ENCODE measurements at regions not wholly inside any gene's neighbourhood (a gene's known extent, or its start where the extent isn't known, plus 50 kb on each side); places are given as distances from the start of the nearest gene placed in this dataset.
"Not testable (repeated sequence)": the region's sequence is repeated elsewhere in the genome, so short reads cannot be mapped to it uniquely, and the experiment has no call there.

- no peak for DNase-seq (ENCODE audit: low read depth, low spot score)
- in situ Hi-C loops (cut with HindIII; ENCODE audit: low pct_unique_long_range_greater_than_20kb, low sequenced_read_pairs), result no loop called here
Measured at GRCh38 chr12:17322090-17322489, 716.1 kb upstream of the LMO3 start.

GRCh38 chr12:17304503-17305347 lies 698.8 kb upstream of the LMO3 start:
- DNase-seq (ENCODE audit: low read depth, low spot score), result no peak
- in situ Hi-C loops (cut with HindIII; ENCODE audit: low pct_unique_long_range_greater_than_20kb, low sequenced_read_pairs), result no loop called here

- no peak for DNase-seq (ENCODE audit: low read depth, low spot score)
- in situ Hi-C loops (cut with HindIII; ENCODE audit: low pct_unique_long_range_greater_than_20kb, low sequenced_read_pairs), result no loop called here
Measured at GRCh38 chr12:17302001-17302400, 696.0 kb upstream of the LMO3 start.

GRCh38 chr12:17301544-17301943 lies 695.6 kb upstream of the LMO3 start:
- DNase-seq (ENCODE audit: low read depth, low spot score), result no peak
- in situ Hi-C loops (cut with HindIII; ENCODE audit: low pct_unique_long_range_greater_than_20kb, low sequenced_read_pairs), result no loop called here

GRCh38 chr12:17296882-17297281 lies 690.9 kb upstream of the LMO3 start:
- in situ Hi-C loops (cut with HindIII; ENCODE audit: low pct_unique_long_range_greater_than_20kb, low sequenced_read_pairs), result no loop called here
- DNase-seq (ENCODE audit: low read depth, low spot score), result no peak

GRCh38 chr12:17286874-17287273 lies 680.9 kb upstream of the LMO3 start:
- in situ Hi-C loops (cut with HindIII; ENCODE audit: low pct_unique_long_range_greater_than_20kb, low sequenced_read_pairs), result no loop called here
- no peak for DNase-seq (ENCODE audit: low read depth, low spot score)

GRCh38 chr12:17284873-17285272 lies 678.9 kb upstream of the LMO3 start:
- in situ Hi-C loops (cut with HindIII; ENCODE audit: low pct_unique_long_range_greater_than_20kb, low sequenced_read_pairs), result no loop called here
- no peak for DNase-seq (ENCODE audit: low read depth, low spot score)

- in situ Hi-C loops (cut with HindIII; ENCODE audit: low pct_unique_long_range_greater_than_20kb, low sequenced_read_pairs), result no loop called here
- DNase-seq (ENCODE audit: low read depth, low spot score), result no peak
Measured at GRCh38 chr12:17283563-17283962, 677.6 kb upstream of the LMO3 start.

- in situ Hi-C loops (cut with HindIII; ENCODE audit: low pct_unique_long_range_greater_than_20kb, low sequenced_read_pairs); DNase-seq (ENCODE audit: low read depth, low spot score): not testable (repeated sequence)
Measured at GRCh38 chr12:17282169-17282568, 676.2 kb upstream of the LMO3 start.

- in situ Hi-C loops (cut with HindIII; ENCODE audit: low pct_unique_long_range_greater_than_20kb, low sequenced_read_pairs), result no loop called here
Measured at GRCh38 chr12:17278946-17279345, 673.0 kb upstream of the LMO3 start.

GRCh38 chr12:17276196-17276595 lies 670.2 kb upstream of the LMO3 start:
- in situ Hi-C loops (cut with HindIII; ENCODE audit: low pct_unique_long_range_greater_than_20kb, low sequenced_read_pairs), result no loop called here
- no peak for DNase-seq (ENCODE audit: low read depth, low spot score)

More at GRCh38 chr12:17278946-17279345, 673.0 kb upstream of the LMO3 start:
- peak; percentile 17 for DNase-seq (ENCODE audit: low read depth, low spot score)

GRCh38 chr12:17266856-17267255 lies 660.9 kb upstream of the LMO3 start:
- DNase-seq (ENCODE audit: low read depth, low spot score), result no peak

GRCh38 chr12:17264603-17265002 lies 658.6 kb upstream of the LMO3 start:
- in situ Hi-C loops (cut with HindIII; ENCODE audit: low pct_unique_long_range_greater_than_20kb, low sequenced_read_pairs), result no loop called here
- no peak for DNase-seq (ENCODE audit: low read depth, low spot score)

More at GRCh38 chr12:17266856-17267255, 660.9 kb upstream of the LMO3 start:
- in situ Hi-C loops (cut with HindIII; ENCODE audit: low pct_unique_long_range_greater_than_20kb, low sequenced_read_pairs), result no loop called here

- in situ Hi-C loops (cut with HindIII; ENCODE audit: low pct_unique_long_range_greater_than_20kb, low sequenced_read_pairs), result no loop called here
- no peak for DNase-seq (ENCODE audit: low read depth, low spot score)
Measured at GRCh38 chr12:17239874-17240273, 633.9 kb upstream of the LMO3 start.

GRCh38 chr12:17235996-17236395 lies 630.0 kb upstream of the LMO3 start:
- DNase-seq (ENCODE audit: low read depth, low spot score), result no peak
- in situ Hi-C loops (cut with HindIII; ENCODE audit: low pct_unique_long_range_greater_than_20kb, low sequenced_read_pairs), result no loop called here

- DNase-seq (ENCODE audit: low read depth, low spot score), result peak; percentile 28
- in situ Hi-C loops (cut with HindIII; ENCODE audit: low pct_unique_long_range_greater_than_20kb, low sequenced_read_pairs), result no loop called here
Measured at GRCh38 chr12:17215759-17216570, 610.0 kb upstream of the LMO3 start.

- in situ Hi-C loops (cut with HindIII; ENCODE audit: low pct_unique_long_range_greater_than_20kb, low sequenced_read_pairs), result no loop called here
- no peak for DNase-seq (ENCODE audit: low read depth, low spot score)
Measured at GRCh38 chr12:17214929-17215328, 609.0 kb upstream of the LMO3 start.

GRCh38 chr12:17206553-17206952 lies 600.6 kb upstream of the LMO3 start:
- in situ Hi-C loops (cut with HindIII; ENCODE audit: low pct_unique_long_range_greater_than_20kb, low sequenced_read_pairs), result no loop called here
- no peak for DNase-seq (ENCODE audit: low read depth, low spot score)

All from SK-MEL-5 (cell line).